ENCODE measurements at regions not wholly inside any gene's neighbourhood (a gene's known extent, or its start where the extent isn't known, plus 50 kb on each side); places are given as distances from the start of the nearest gene placed in this dataset.
A peak's percentile ranks its signal among the peaks of the same experiment; 100 is the strongest.
"Not testable (repeated sequence)": the region's sequence is repeated elsewhere in the genome, so short reads cannot be mapped to it uniquely, and the experiment has no call there.

GRCh38 chr14:66278418-66278817 is 207.8 kb upstream of the CCDC196 start:
- not testable (repeated sequence) for DNase-seq (ENCODE audit: low read depth)

DNA sequence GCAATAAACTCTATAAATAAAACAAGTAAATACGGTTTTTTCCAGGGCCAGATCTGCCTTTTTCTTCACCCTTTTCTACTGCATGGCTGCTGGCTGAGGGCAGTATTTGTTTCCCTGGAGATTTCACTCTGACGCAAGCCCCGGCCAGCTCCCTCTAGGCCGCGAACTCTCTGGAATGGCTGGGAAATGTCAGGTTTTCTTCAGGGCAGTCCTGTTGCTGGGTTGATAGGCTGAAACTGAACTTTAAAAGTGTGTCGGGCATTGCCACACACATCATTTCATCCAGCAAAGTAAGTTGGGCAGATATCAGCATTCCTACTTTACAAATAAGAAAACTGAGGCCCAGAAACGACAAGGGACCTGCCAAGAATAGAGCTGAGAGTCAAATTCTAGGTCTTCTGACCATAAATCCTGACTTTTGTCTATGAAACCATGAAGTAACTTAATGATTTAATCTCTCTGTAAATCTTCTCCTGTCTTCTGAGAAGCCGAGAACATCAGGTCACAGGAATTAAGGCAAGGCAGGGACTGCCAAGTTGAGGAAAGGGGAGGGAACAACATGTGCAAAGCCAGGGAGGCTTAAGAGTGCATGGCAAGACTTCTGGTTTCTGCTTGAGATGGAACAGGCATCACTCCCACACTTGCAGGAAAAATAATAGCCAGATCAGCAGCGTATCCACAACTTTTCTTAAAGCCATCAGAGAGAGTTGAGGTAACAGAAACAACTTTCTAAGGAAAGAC is 205.0 kb upstream of the CCDC196 start:
- no peak for DNase-seq (ENCODE audit: low read depth)

GRCh38 chr14:66284346-66284745 is 201.8 kb upstream of the CCDC196 start:
- no peak for DNase-seq (ENCODE audit: low read depth)

GRCh38 chr14:66288511-66288910 is 197.7 kb upstream of the CCDC196 start:
- DNase-seq (ENCODE audit: low read depth), result no peak

GRCh38 chr14:66291756-66292155 is 194.4 kb upstream of the CCDC196 start:
- DNase-seq (ENCODE audit: low read depth), result no peak

DNA sequence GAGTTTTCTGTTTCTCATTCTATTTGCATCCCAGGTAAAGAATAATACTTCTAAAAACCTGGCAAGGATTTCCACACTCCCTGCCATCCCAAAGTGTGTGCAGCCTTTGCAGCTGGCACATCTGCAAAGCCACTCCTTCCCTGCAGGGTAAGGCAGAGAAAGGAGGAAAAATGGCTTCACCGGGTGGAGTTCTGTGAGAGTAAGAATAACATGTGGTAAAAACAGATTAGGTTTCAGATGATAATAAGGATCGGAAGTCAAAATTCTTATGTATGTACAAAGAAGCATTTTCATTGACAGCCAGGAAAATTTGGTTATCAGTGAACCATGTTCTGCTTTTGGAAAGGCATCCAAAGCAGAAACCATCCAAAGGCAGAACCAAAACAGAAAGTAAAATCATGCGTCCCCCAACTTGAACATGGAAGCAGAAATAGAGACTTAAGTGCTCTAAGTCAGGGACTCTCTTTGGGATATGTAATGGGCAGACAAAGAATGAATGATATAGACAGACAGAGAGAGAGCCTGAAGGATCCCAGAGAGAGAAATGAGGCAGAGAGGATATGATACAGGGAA is 192.6 kb upstream of the CCDC196 start:
- DNase-seq (ENCODE audit: low read depth), result no peak

GRCh38 chr14:66295386-66295785 is 190.8 kb upstream of the CCDC196 start:
- DNase-seq (ENCODE audit: low read depth), result no peak

- DNase-seq (ENCODE audit: low read depth), result no peak
Measured at GRCh38 chr14:66300886-66301285, 185.3 kb upstream of the CCDC196 start.

DNA sequence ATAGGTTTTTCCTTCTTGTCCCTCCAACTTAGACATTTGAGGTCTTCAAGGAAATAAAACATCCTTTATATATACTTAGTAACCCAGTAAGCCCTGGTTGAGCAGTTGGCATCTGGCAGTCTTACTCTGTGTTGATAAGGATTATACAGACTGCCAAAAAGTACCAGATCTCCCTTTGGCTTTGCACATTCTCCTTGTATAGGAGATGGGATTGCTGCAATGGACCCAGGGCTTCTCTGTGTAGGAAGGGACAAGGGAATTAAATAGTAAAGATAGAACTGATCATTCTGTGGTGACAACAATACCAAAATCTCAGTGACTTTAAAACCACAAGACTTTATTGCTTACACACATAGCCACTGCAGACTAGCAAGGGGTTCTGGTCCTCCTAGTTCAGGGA is 180.1 kb upstream of the CCDC196 start:
- DNase-seq (ENCODE audit: low read depth), result no peak

DNA sequence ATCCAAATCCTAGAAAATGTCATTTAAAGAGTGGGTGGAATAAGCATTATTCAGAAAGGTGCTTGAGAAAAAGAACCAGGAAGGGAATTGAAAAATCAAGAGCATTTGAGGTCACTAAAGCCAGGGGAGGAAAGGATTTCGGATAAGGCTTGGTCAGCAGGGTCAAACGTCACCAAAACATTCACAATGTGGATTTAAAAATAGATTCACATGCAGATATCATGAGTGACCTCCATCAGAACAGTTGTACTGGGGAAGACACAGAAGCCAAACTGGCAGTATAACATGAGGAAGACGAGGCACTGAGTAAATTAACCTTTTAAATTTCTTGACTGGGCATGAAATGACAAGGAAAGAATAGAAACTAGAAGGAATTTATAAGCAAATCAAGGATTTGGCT is 175.1 kb upstream of the CCDC196 start:
- no peak for DNase-seq (ENCODE audit: low read depth)

DNA sequence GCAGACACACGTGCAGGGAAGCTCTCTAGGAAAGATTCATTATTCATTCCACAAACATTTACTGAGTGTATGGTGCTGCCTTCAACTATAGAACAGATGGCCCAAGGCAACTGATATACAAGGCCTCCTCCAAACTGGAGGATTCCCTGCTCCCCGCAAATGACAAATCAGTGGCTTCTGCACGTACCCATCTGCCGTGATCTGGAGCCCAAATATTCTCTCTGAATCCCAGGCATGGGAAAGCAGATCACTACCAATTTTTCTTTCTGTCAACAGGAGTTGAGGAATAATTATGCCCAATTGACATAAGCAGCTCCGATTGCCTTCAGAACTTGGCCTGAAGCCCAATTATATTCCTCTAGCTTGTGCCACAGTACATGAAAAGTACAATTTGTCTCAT is 174.2 kb upstream of the CCDC196 start:
- no peak for DNase-seq (ENCODE audit: low read depth)

DNA sequence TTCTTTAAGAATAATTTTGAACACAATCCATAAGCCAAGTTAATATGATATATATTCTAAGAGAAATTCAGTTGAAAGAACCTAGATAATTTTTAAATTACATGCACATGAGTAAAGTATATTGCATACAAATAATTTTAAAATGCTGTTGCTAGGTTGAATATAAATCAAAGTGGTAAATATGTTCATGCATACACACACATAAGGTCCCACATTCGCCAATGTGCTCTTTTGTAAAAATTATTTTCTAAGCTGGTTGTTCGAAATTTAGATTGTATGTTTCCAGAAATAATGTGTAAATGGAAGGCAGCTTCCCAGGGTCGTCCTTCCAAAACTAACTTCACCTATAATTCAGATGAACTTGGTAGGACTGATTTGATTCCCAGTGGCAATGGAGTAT is 173.7 kb upstream of the CCDC196 start:
- DNase-seq (ENCODE audit: low read depth), result no peak

DNA sequence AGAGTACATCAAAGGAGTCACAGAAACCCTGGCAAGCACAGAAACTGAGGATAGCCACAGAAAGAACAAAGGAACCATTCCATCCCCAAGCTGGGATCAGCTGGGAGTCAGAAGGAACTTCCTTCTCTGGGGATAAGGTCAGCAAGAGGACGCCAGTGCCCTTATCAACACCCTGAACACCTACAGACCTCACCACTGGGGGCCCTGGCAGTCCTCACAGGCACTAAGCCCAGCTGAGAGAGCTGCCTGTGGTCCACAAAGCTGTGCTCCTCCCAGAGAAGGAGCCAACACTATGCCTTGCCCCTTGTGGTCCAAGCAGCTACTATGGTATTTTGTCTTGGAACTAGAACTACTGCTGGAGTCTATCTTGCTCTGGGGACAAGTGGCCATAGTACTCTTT is 171.1 kb upstream of the CCDC196 start:
- DNase-seq (ENCODE audit: low read depth), result no peak

GRCh38 chr14:66315548-66315947 is 170.6 kb upstream of the CCDC196 start:
- no peak for DNase-seq (ENCODE audit: low read depth)

- DNase-seq (ENCODE audit: low read depth), result no peak
Measured at GRCh38 chr14:66322564-66322963, 163.6 kb upstream of the CCDC196 start.

- DNase-seq (ENCODE audit: low read depth), result no peak
Measured at GRCh38 chr14:66330228-66330627, 155.9 kb upstream of the CCDC196 start.

DNA sequence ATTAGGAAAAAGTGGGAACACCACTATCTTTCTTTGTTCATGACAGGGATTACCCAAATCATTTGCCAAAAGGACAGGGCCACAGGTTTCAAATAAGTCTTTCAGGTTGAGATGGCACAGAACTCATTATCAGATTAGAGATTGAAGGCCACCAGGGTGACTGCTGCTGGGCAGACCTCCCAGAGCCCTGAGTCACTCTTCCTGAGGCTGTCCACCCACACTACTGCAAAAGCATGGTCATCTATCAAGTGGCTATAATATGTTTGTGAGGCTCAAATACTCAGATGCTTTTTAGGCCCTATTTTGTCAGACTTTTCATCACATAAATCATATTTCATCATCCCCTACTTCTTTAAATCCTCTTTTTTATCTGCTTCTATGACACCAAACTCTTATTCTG is 155.3 kb upstream of the CCDC196 start:
- no peak for DNase-seq (ENCODE audit: low read depth)

GRCh38 chr14:66333293-66333692 is 152.9 kb upstream of the CCDC196 start:
- DNase-seq (ENCODE audit: low read depth), result not testable (repeated sequence)

DNA sequence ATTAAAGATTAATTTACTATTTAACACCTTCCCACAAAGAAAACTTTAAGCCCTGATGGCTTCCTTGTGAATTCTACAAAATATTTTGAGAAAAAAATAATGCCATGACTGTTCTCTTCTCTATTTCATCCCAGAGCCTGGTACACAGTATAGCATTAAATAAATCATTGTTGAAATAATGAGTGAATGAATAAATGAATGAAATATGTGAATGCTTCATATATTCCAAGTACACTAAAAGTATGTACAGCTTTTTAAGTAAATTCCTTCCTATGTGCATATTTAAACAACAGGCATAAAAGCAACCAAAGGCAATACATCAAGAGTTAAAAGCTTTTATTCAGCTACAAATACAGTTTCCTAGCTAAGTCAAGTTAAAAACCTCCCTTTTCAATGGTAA is 144.9 kb upstream of the CCDC196 start:
- no peak for DNase-seq (ENCODE audit: low read depth)

DNA sequence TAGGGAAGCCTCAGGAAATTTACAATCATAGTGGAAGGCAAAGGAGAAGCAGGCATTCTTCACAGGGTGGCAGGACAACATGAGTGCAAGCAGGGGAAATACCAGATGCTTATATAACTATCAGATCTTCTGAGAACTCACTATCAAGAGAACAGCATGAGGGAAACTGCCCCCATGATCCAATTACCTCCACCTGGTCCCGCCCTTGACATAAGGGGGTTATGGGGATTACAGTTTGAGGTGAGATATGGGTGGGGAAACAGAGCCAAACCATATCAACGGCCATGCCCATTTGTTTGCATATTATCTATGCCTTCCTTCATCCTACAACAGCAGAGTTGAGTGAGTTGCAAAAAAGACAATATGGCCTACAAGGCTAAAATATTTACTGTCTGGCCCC is 140.2 kb upstream of the CCDC196 start:
- no peak for DNase-seq (ENCODE audit: low read depth)

DNA sequence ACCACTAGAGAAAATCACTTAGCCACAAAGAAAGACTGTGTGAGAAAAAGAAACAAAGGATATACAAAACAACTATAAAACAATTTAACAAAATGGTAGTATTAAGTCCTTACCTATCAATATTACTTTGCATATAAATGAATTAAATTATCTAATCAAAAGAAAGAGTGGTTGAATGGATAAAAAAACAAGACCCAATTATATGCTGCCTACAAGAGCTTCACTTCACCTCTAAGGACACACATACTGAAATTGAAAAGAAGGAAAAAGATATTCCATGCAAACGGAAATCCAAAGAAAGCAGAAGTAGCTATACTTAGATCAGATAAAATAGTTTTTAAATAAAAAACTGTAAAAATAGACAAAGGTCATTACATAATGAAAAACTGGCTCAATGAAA is 134.9 kb upstream of the CCDC196 start:
- no peak for DNase-seq (ENCODE audit: low read depth)

- peak; percentile 13 for DNase-seq (ENCODE audit: low read depth)
Measured at GRCh38 chr14:66359500-66359899, 126.7 kb upstream of the CCDC196 start.

GRCh38 chr14:66360366-66360926 is 125.7 kb upstream of the CCDC196 start:
- no peak for DNase-seq (ENCODE audit: low read depth)

DNA sequence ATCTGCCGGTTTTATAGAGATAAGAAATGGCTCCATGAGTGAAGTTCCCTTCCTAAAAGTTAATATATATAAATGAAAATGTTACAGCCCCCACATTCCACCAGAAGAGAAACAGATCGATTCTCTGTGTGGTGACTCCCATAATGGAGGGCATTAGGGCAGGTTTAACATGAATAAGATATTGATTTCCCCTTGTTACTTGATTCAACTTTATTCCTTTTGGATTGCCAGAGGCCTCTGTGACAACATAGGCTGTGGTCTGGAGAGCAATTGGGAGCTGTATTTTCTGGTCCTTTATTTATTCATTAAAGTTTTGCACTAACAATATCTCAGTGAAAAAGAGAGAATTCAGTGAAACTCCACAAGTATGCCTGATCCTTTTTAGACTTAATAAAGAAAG is 125.2 kb upstream of the CCDC196 start:
- no peak for DNase-seq (ENCODE audit: low read depth)

Data from activated T-cell treated with anti-CD3 and anti-CD28 coated beads for 24 hours (primary cell).